K562 (cell line): ENCODE measurements at regions not wholly inside any gene's neighbourhood (a gene's known extent, or its start where the extent isn't known, plus 50 kb on each side); places are given as distances from the start of the nearest gene placed in this dataset.

Source experiments
- CGGBP1 ChIP-seq: fragments of 250-450 bp; sonication (Bioruptor Pico); IDR thresholded peaks from 2 replicates; pipeline ENCODE4 v1.9.0; 2021; ENCODE audit warnings: mild to moderate bottlenecking
- ELF1 ChIP-seq: fragments of 200-800 bp; sonication (Bioruptor generic); IDR thresholded peaks from 2 replicates; pipeline ENCODE4 v1.6.1; 2016; ENCODE audit warnings: missing genetic modification characterization, missing compliant biosample characterization
- ETV6 ChIP-seq, 3 experiments: fragments of 150-350 bp in 1 of 3; sonication (generic) in 1 of 3; formaldehyde crosslinking in 1 of 3; IDR thresholded peaks; 2 replicates each; pipeline versions ENCODE4 v1.6.1 to v1.8.0; 2014 to 2022; ENCODE audit warnings: borderline replicate concordance in 2 of 3, low read depth in 2 of 3, antibody characterized with exemption in 1 of 3, low read length in 1 of 3, mild to moderate bottlenecking in 1 of 3, missing genetic modification reagents in 1 of 3
- FOXK2 ChIP-seq, 2 experiments: fragments of 450-650 bp; IDR thresholded peaks in 1 of 2; conservative IDR thresholded peaks in 1 of 2; 2 replicates each; pipeline ENCODE4 v1.6.1; 2016; ENCODE audit warnings: low read depth in 2 of 2, mild to moderate bottlenecking in 1 of 2
- FOXP1 ChIP-seq: sonication (generic); formaldehyde crosslinking; IDR thresholded peaks from 2 replicates; pipeline ENCODE4 v1.8.0; 2022; ENCODE audit warnings: mild to moderate bottlenecking, missing genetic modification reagents
- HDAC1 ChIP-seq, 2 experiments: fragments of 450-650 bp; IDR thresholded peaks; 2 replicates each; pipeline ENCODE4 v1.6.1; 2016 to 2017; ENCODE audit warnings: inconsistent platforms in 1 of 2, mild to moderate bottlenecking in 1 of 2, moderate library complexity in 1 of 2
- HIVEP1 ChIP-seq: fragments of 250-450 bp; sonication (Bioruptor Pico); IDR thresholded peaks from 2 replicates; pipeline ENCODE4 v1.4.0; 2020; ENCODE audit warnings: mild to moderate bottlenecking
- IRF9 ChIP-seq: fragments of 450-650 bp; IDR thresholded peaks from 2 replicates; pipeline ENCODE4 v1.6.1; 2016; ENCODE audit warnings: missing biosample characterization, missing genetic modification characterization
- PTRF ChIP-seq: fragments of 450-650 bp; IDR thresholded peaks from 2 replicates; pipeline ENCODE4 v1.6.1; 2016; ENCODE audit warnings: mild to moderate bottlenecking, missing genetic modification characterization, missing compliant biosample characterization
- RCOR1 ChIP-seq, 2 experiments: IDR thresholded peaks; 2 replicates each; pipeline ENCODE4 v1.6.1; 2012; ENCODE audit warnings: low read depth in 2 of 2, low read length in 2 of 2, borderline replicate concordance in 1 of 2, improper control_type of control experiment in 1 of 2
- RREB1 ChIP-seq: fragments of 250-450 bp; sonication (Bioruptor Pico); IDR thresholded peaks from 2 replicates; pipeline ENCODE4 v1.4.0; 2020
- SP2 ChIP-seq: IDR thresholded peaks from 2 replicates; pipeline ENCODE4 v1.6.1; 2011; ENCODE audit warnings: mild to moderate bottlenecking, low read depth, low read length, moderate library complexity; ENCODE audit not compliant: poor library complexity, severe bottlenecking; ENCODE audit errors: extremely low read depth
- UBTF ChIP-seq, 2 experiments: IDR thresholded peaks; 2 replicates each; pipeline ENCODE4 v1.6.1; 2012; ENCODE audit warnings: improper control_type of control experiment in 2 of 2, low read depth in 2 of 2, low read length in 2 of 2, borderline replicate concordance in 1 of 2
- YY1 ChIP-seq, 3 experiments: IDR thresholded peaks; 2 replicates each; pipeline ENCODE4 v1.6.1; 2011; ENCODE audit warnings: low read length in 2 of 3, mild to moderate bottlenecking in 2 of 3, moderate library complexity in 2 of 3, borderline replicate concordance in 1 of 3, control low read depth in 1 of 3, low read depth in 1 of 3; ENCODE audit not compliant: insufficient read depth in 3 of 3, insufficient replicate concordance in 2 of 3, control insufficient read depth in 1 of 3, insufficient read length in 1 of 3; ENCODE audit errors: extremely low read depth in 1 of 3
- ZNF408 ChIP-seq: fragments of 250-450 bp; sonication (Bioruptor Pico); IDR thresholded peaks from 2 replicates; pipeline ENCODE4 v1.4.0; 2020; ENCODE audit warnings: low read depth, mild to moderate bottlenecking, moderate library complexity

GRCh38 chr6:146913842-146914488, 290.3 kb upstream of the STXBP5 start (continued):
- TF ChIP-seq UBTF (IDR thresholded peaks at IDR 0.05; ENCODE audit: borderline replicate concordance in 1 of 2, low read depth in 2 of 2, low read length in 2 of 2) (peak in 1 of 2 experiments; percentile 71; a peak in 1 of 4 replicates), SP2 (no peak), IRF9 (tag) (peak; percentile 64; the same call in 1 of the 2 replicates), CGGBP1 (CRISPR knock-in tag) (peak; percentile 88), ZNF408 (CRISPR knock-in tag) (no peak), YY1 (IDR thresholded peaks at IDR 0.05; ENCODE audit: borderline replicate concordance in 1 of 3, control insufficient read depth in 1 of 3, extremely low read depth in 1 of 3, insufficient read depth in 3 of 3, insufficient read length in 1 of 3, insufficient replicate concordance in 2 of 3, low read depth in 1 of 3, low read length in 2 of 3) (peak in 1 of 3 experiments; percentile 39), ELF1 (tag) (0 out of 2 replicates have a peak, but pooled peaks have one; percentile 31), ETV6 (IDR thresholded peaks at IDR 0.05; ENCODE audit: borderline replicate concordance in 1 of 2, low read depth in 2 of 2, low read length in 1 of 2) (0 out of 4 replicates have a peak, but pooled peaks of 1 of the 2 experiments have one; percentile 11), ETV6 (CRISPR knock-in tag; IDR thresholded peaks at IDR 0.05; ENCODE audit: borderline replicate concordance) (no peak), HIVEP1 (CRISPR knock-in tag) (peak; percentile 82; the same call in 1 of the 2 replicates), FOXK2 (conservative IDR thresholded peaks at IDR 0.05 in 1 of 2, IDR thresholded peaks at IDR 0.05 in 1 of 2; ENCODE audit: low read depth in 2 of 2) (peak; percentile 78 to 90), RCOR1 (IDR thresholded peaks at IDR 0.05; ENCODE audit: borderline replicate concordance in 1 of 2, low read depth in 2 of 2, low read length in 2 of 2) (peak in 1 of 2 experiments; percentile 77; a peak in 1 of 4 replicates), FOXP1 (CRISPR knock-in tag) (0 out of 2 replicates have a peak, but pooled peaks have one; percentile 66), PTRF (tag) (peak; percentile 75; the same call in 1 of the 2 replicates), RREB1 (CRISPR knock-in tag) (0 out of 2 replicates have a peak, but pooled peaks have one; percentile 73), HDAC1 (IDR thresholded peaks at IDR 0.05) (peak in 1 of 2 experiments; percentile 62; a peak in 2 of 4 replicates)
